ENCODE measurements at regions not wholly inside any gene's neighbourhood (a gene's known extent, or its start where the extent isn't known, plus 50 kb on each side); places are given as distances from the start of the nearest gene placed in this dataset.

- TF ChIP-seq YY1 (tag by site-specific recombination; IDR thresholded peaks at IDR 0.05) (no peak), ZNF239 (tag by site-specific recombination; IDR thresholded peaks at IDR 0.05) (no peak), ZNF302 (tag by site-specific recombination; IDR thresholded peaks at IDR 0.05; ENCODE audit: low read depth) (no peak)
Observed at GRCh38 chr22:48799227-48799970, 1028.3 kb downstream of the BRD1 start (continued).

GRCh38 chr22:48798281-48799226 is 1029.1 kb downstream of the BRD1 start:
- Histone ChIP-seq H3K4me3 (ENCODE audit: low read depth, low read length) (no peak overlapping the region), H3K4me1 (ENCODE audit: control insufficient read depth, insufficient read depth, low read length) (no peaks in the 10 kb centered on the region), H3K36me3 (ENCODE audit: control insufficient read depth in 2 of 2, insufficient read depth in 1 of 2, low read length in 2 of 2) (no peaks in the 10 kb centered on the region), H3K27ac (ENCODE audit: extremely low read depth, low read depth, low read length) (no peak overlapping the region), H3K9me3 (ENCODE audit: control insufficient read depth, insufficient read depth, low read depth, low read length) (no peaks in the 10 kb centered on the region)
- ChIA-PET CTCF (no interaction called here), POLR2A (no interaction called here)
- TF ChIP-seq ZNF416 (tag by site-specific recombination; IDR thresholded peaks at IDR 0.05) = no peak
- TF ChIP-seq PRDM6 (tag by site-specific recombination; IDR thresholded peaks at IDR 0.05) = no peak
- TF ChIP-seq ATF2 (tag by site-specific recombination; IDR thresholded peaks at IDR 0.05; ENCODE audit: low read depth) = no peak
- TF ChIP-seq ZBTB11 (tag by site-specific recombination; conservative IDR thresholded peaks at IDR 0.05; ENCODE audit: low read depth) = no peak
- TF ChIP-seq KLF10 (tag by site-specific recombination; IDR thresholded peaks at IDR 0.05) = no peak
- no peak for TF ChIP-seq ZNF350 (tag by site-specific recombination; IDR thresholded peaks at IDR 0.05)
- TF ChIP-seq ZEB2 (tag by site-specific recombination; IDR thresholded peaks at IDR 0.05) = no peak
- no peak for TF ChIP-seq ZNF654 (tag by site-specific recombination; IDR thresholded peaks at IDR 0.05; ENCODE audit: low read depth)
- no peak for TF ChIP-seq GLIS1 (tag by site-specific recombination; IDR thresholded peaks at IDR 0.05)
- TF ChIP-seq ZNF664 (tag by site-specific recombination; IDR thresholded peaks at IDR 0.05) = no peak

- ChIA-PET CTCF (no interaction called here), POLR2A (no interaction called here)
- no peak overlapping the region for H3K27ac ChIP-seq (ENCODE audit: extremely low read depth, low read depth, low read length)
- TF ChIP-seq MYNN (tag by site-specific recombination; IDR thresholded peaks at IDR 0.05; ENCODE audit: borderline replicate concordance) (no peak), ZNF2 (tag by site-specific recombination; IDR thresholded peaks at IDR 0.05) (no peak)
- no peaks in the 10 kb centered on the region for H3K4me1 ChIP-seq (ENCODE audit: control insufficient read depth, insufficient read depth, low read length)
- no peaks in the 10 kb centered on the region for H3K9me3 ChIP-seq (ENCODE audit: control insufficient read depth, insufficient read depth, low read depth, low read length)
- H3K36me3 ChIP-seq (ENCODE audit: control insufficient read depth in 2 of 2, insufficient read depth in 1 of 2, low read length in 2 of 2) = no peaks in the 10 kb centered on the region
- H3K4me3 ChIP-seq (ENCODE audit: low read depth, low read length) = no peak overlapping the region
Observed at GRCh38 chr22:48797731-48798130, 1029.9 kb downstream of the BRD1 start.
